ENCODE measurements at regions not wholly inside any gene's neighbourhood (a gene's known extent, or its start where the extent isn't known, plus 50 kb on each side); places are given as distances from the start of the nearest gene placed in this dataset.

DNA sequence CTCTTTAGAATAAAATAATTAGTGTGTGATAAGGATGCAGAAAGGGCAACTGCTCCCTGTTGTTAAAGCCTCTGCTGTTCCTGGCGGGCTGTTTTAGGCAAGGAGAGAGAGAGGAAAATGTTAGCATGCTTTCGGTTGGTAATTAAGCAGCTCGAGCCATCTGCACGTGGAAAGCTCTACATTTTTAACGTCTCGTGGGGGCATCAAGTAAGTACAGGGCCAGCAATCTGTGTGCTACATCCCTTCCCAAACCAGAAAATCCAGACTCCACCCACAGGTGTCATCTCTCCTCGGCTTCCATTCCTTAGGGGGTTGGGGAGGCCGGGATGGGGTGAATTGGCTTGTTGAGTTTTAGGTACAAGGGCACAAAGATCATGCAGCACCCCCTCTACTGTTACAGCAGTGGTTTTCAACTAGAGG is 62.4 kb upstream of the MARCHF10 start:
- no peak for DNase-seq (ENCODE audit: low spot score)
- TF ChIP-seq, protein P1, sequence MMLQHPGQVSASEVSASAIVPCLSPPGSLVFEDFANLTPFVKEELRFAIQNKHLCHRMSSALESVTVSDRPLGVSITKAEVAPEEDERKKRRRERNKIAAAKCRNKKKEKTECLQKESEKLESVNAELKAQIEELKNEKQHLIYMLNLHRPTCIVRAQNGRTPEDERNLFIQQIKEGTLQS (IDR thresholded peaks at IDR 0.05), result no peak
- TF ChIP-seq FOXA2 (IDR thresholded peaks at IDR 0.05) (no peak), FOXA1 (IDR thresholded peaks at IDR 0.05) (no peak), NR2F2 (IDR thresholded peaks at IDR 0.05) (no peak), YY1 (IDR thresholded peaks at IDR 0.05) (no peak), EGR1 (IDR thresholded peaks at IDR 0.05; ENCODE audit: low read depth in 2 of 2) (no peak), JUND (IDR thresholded peaks at IDR 0.05) (no peak), GABPA (IDR thresholded peaks at IDR 0.05 in 1 of 2, conservative IDR thresholded peaks at IDR 0.05 in 1 of 2) (no peak), TAF1 (conservative IDR thresholded peaks at IDR 0.05) (no peak), HNF4A (conservative IDR thresholded peaks at IDR 0.05) (no peak), SP1 (IDR thresholded peaks at IDR 0.05) (no peak)
- TF ChIP-seq, protein P2, sequence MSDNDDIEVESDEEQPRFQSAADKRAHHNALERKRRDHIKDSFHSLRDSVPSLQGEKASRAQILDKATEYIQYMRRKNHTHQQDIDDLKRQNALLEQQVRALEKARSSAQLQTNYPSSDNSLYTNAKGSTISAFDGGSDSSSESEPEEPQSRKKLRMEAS (IDR thresholded peaks at IDR 0.05), result no peak
- TF ChIP-seq, protein P3, sequence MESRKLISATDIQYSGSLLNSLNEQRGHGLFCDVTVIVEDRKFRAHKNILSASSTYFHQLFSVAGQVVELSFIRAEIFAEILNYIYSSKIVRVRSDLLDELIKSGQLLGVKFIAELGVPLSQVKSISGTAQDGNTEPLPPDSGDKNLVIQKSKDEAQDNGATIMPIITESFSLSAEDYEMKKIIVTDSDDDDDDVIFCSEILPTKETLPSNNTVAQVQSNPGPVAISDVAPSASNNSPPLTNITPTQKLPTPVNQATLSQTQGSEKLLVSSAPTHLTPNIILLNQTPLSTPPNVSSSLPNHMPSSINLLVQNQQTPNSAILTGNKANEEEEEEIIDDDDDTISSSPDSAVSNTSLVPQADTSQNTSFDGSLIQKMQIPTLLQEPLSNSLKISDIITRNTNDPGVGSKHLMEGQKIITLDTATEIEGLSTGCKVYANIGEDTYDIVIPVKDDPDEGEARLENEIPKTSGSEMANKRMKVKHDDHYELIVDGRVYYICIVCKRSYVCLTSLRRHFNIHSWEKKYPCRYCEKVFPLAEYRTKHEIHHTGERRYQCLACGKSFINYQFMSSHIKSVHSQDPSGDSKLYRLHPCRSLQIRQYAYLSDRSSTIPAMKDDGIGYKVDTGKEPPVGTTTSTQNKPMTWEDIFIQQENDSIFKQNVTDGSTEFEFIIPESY (IDR thresholded peaks at IDR 0.05), result no peak
- TF ChIP-seq, protein P4, sequence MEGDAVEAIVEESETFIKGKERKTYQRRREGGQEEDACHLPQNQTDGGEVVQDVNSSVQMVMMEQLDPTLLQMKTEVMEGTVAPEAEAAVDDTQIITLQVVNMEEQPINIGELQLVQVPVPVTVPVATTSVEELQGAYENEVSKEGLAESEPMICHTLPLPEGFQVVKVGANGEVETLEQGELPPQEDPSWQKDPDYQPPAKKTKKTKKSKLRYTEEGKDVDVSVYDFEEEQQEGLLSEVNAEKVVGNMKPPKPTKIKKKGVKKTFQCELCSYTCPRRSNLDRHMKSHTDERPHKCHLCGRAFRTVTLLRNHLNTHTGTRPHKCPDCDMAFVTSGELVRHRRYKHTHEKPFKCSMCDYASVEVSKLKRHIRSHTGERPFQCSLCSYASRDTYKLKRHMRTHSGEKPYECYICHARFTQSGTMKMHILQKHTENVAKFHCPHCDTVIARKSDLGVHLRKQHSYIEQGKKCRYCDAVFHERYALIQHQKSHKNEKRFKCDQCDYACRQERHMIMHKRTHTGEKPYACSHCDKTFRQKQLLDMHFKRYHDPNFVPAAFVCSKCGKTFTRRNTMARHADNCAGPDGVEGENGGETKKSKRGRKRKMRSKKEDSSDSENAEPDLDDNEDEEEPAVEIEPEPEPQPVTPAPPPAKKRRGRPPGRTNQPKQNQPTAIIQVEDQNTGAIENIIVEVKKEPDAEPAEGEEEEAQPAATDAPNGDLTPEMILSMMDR (IDR thresholded peaks at IDR 0.05; ENCODE audit: low read depth, low read length, missing input control), result no peak
- TF ChIP-seq, protein P5, sequence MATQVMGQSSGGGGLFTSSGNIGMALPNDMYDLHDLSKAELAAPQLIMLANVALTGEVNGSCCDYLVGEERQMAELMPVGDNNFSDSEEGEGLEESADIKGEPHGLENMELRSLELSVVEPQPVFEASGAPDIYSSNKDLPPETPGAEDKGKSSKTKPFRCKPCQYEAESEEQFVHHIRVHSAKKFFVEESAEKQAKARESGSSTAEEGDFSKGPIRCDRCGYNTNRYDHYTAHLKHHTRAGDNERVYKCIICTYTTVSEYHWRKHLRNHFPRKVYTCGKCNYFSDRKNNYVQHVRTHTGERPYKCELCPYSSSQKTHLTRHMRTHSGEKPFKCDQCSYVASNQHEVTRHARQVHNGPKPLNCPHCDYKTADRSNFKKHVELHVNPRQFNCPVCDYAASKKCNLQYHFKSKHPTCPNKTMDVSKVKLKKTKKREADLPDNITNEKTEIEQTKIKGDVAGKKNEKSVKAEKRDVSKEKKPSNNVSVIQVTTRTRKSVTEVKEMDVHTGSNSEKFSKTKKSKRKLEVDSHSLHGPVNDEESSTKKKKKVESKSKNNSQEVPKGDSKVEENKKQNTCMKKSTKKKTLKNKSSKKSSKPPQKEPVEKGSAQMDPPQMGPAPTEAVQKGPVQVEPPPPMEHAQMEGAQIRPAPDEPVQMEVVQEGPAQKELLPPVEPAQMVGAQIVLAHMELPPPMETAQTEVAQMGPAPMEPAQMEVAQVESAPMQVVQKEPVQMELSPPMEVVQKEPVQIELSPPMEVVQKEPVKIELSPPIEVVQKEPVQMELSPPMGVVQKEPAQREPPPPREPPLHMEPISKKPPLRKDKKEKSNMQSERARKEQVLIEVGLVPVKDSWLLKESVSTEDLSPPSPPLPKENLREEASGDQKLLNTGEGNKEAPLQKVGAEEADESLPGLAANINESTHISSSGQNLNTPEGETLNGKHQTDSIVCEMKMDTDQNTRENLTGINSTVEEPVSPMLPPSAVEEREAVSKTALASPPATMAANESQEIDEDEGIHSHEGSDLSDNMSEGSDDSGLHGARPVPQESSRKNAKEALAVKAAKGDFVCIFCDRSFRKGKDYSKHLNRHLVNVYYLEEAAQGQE (IDR thresholded peaks at IDR 0.05), result no peak
- Histone ChIP-seq H3K9ac (ENCODE audit: low read depth in 1 of 2, low read length in 2 of 2) (no peak overlapping the region), H3K27ac (ENCODE audit: low read depth in 1 of 2, low read length in 2 of 2) (no peak overlapping the region), H3K9me3 (ENCODE audit: control insufficient read depth in 4 of 4, low read length in 3 of 4) (peaks cover 0 to 4% (median under 1%) of the 10 kb centered on the region in 4 donors), H3K36me3 (ENCODE audit: control insufficient read depth in 4 of 4, insufficient read depth in 3 of 4, low read depth in 1 of 4, low read length in 3 of 4) (no peaks in the 10 kb centered on the region), H3K4me3 (ENCODE audit: low read depth in 1 of 3, low read length in 3 of 3) (no peak overlapping the region), H3K27me3 (ENCODE audit: control insufficient read depth in 4 of 4, insufficient read depth in 4 of 4, low read length in 3 of 4) (peaks cover 0 to 12% (median 0%) of the 10 kb centered on the region in 4 donors), H3K4me1 (ENCODE audit: control insufficient read depth in 4 of 4, insufficient read depth in 4 of 4, low read length in 3 of 4) (no peaks in the 10 kb centered on the region)
- WGBS, result 44% methylated on average over 8 of the region's 8 CpGs

DNA sequence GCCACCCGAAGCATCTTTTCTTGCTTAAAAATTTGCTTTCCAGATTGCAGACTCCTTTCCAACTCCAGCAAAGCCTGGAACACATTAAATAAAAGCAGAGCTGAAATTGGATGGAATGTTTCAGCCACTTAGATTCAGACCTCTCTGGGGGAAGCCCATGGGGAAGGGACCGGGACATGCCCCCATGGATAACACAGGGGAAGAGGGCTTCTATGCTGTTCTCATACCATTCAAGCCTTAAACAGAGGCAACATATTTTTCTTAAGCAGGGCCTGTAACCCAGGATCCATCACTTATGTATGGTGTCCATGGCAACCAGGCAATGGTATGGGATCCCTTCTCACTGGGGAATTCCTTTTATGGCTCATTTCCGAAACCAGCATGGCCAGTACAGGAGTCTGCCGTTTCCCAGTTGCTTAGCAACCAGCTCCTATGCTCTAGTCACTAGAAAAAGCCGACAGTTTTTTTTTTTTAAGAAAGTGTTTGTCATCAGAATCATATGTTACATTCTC is 62.0 kb upstream of the MARCHF10 start:
- no peak overlapping the region for H3K4me3 ChIP-seq (ENCODE audit: low read depth in 1 of 3, low read length in 3 of 3)
- no peak overlapping the region for H3K27ac ChIP-seq (ENCODE audit: low read depth in 1 of 2, low read length in 2 of 2)
- 51% methylated on average over 5 of the region's 5 CpGs for WGBS
- H3K9ac ChIP-seq (ENCODE audit: low read depth in 1 of 2, low read length in 2 of 2), result no peak overlapping the region
- peaks cover 0 to 6% (median under 1%) of the 10 kb centered on the region in 4 donors for H3K9me3 ChIP-seq (ENCODE audit: control insufficient read depth in 4 of 4, low read length in 3 of 4)
- DNase-seq (ENCODE audit: low spot score), result no peak
- no peaks in the 10 kb centered on the region for H3K36me3 ChIP-seq (ENCODE audit: control insufficient read depth in 4 of 4, insufficient read depth in 3 of 4, low read depth in 1 of 4, low read length in 3 of 4)
- peaks cover 0 to 12% (median 0%) of the 10 kb centered on the region in 4 donors for H3K27me3 ChIP-seq (ENCODE audit: control insufficient read depth in 4 of 4, insufficient read depth in 4 of 4, low read length in 3 of 4)
- TF ChIP-seq HNF4A (conservative IDR thresholded peaks at IDR 0.05), result no peak
- TF ChIP-seq, protein P4 (IDR thresholded peaks at IDR 0.05; ENCODE audit: low read depth, low read length, missing input control), result no peak
- no peak for TF ChIP-seq GABPA (IDR thresholded peaks at IDR 0.05 in 1 of 2, conservative IDR thresholded peaks at IDR 0.05 in 1 of 2)
- TF ChIP-seq JUND (IDR thresholded peaks at IDR 0.05), result no peak
- TF ChIP-seq TAF1 (conservative IDR thresholded peaks at IDR 0.05), result no peak
- TF ChIP-seq, protein P1 (IDR thresholded peaks at IDR 0.05), result no peak
- no peak for TF ChIP-seq NR2F2 (IDR thresholded peaks at IDR 0.05)
- no peak for TF ChIP-seq HNF4G (IDR thresholded peaks at IDR 0.05)
- TF ChIP-seq RAD21 (IDR thresholded peaks at IDR 0.05), result no peak
- TF ChIP-seq, protein P5 (IDR thresholded peaks at IDR 0.05), result no peak
- no peaks in the 10 kb centered on the region for H3K4me1 ChIP-seq (ENCODE audit: control insufficient read depth in 4 of 4, insufficient read depth in 4 of 4, low read length in 3 of 4)
